ENCODE measurements at regions not wholly inside any gene's neighbourhood (a gene's known extent, or its start where the extent isn't known, plus 50 kb on each side); places are given as distances from the start of the nearest gene placed in this dataset.

- DNase-seq (ENCODE audit: low read depth in 1 of 2, low spot score in 1 of 2) = no peak
- H3K4me3 ChIP-seq (replicated peaks; ENCODE audit: insufficient read depth, low read length) = no peak overlapping the region
- no peak for TF ChIP-seq REST (IDR thresholded peaks at IDR 0.05; ENCODE audit: insufficient replicate concordance, low read depth)
- TF ChIP-seq CTCF (IDR thresholded peaks at IDR 0.05; ENCODE audit: insufficient read depth, low read length) = no peak
- TF ChIP-seq SPI1 (IDR thresholded peaks at IDR 0.05; ENCODE audit: borderline replicate concordance, low read depth) = no peak
- no peak for TF ChIP-seq GABPA (IDR thresholded peaks at IDR 0.05; ENCODE audit: low read depth)
- TF ChIP-seq POLR2AphosphoS5 (IDR thresholded peaks at IDR 0.05; ENCODE audit: low read depth) = no peak
- no peak overlapping the region for H3K27ac ChIP-seq (replicated peaks)
- no peaks in the 10 kb centered on the region for H3K27me3 ChIP-seq (ENCODE audit: insufficient read depth, poor library complexity, severe bottlenecking)
These were observed 136.0 kb upstream of the NPY2R start for GRCh38 chr4:155072417-155072816.

GRCh38 chr4:155073852-155074251, 134.6 kb upstream of the NPY2R start:
- Histone ChIP-seq H3K27me3 (ENCODE audit: insufficient read depth, poor library complexity, severe bottlenecking) (no peaks in the 10 kb centered on the region), H3K27ac (replicated peaks) (no peak overlapping the region), H3K4me3 (replicated peaks; ENCODE audit: insufficient read depth, low read length) (no peak overlapping the region)
- no peak for TF ChIP-seq POLR2AphosphoS5 (IDR thresholded peaks at IDR 0.05; ENCODE audit: low read depth)
- no peak for DNase-seq (ENCODE audit: low read depth in 1 of 2, low spot score in 1 of 2)

DNA sequence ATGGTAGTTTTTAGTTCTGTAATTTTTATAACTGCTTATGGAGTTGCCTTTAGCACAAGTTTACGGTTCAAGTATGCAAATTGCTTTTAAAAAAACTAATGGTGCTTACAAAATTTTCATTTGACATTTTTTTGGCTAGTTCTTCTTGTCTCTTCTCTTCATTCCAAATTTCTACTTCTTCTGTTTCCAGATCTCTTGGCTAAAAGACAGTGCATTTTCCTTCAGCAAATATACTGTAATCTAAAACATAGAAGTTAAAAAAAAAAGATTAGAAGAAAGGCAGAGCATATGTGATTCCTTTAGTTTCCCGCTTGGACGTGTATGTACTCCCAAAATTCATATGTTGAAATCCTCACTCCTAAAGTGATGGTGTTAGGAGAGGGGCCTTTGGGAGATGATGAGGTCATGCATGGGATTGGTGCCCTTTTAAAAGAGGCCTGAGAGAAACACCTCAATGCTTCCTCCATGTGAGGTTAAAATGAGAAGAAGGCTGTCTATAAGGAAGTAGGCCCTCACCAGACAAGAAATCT, 132.1 kb upstream of the NPY2R start:
- no peak for DNase-seq (ENCODE audit: low read depth in 1 of 2, low spot score in 1 of 2)

More for the DNA sequence above, 132.1 kb upstream of the NPY2R start:
- TF ChIP-seq GABPA (IDR thresholded peaks at IDR 0.05; ENCODE audit: low read depth) (no peak), REST (IDR thresholded peaks at IDR 0.05; ENCODE audit: insufficient replicate concordance, low read depth) (no peak), CTCF (IDR thresholded peaks at IDR 0.05; ENCODE audit: insufficient read depth, low read length) (no peak), SPI1 (IDR thresholded peaks at IDR 0.05; ENCODE audit: borderline replicate concordance, low read depth) (no peak), POLR2AphosphoS5 (IDR thresholded peaks at IDR 0.05; ENCODE audit: low read depth) (no peak)
- Histone ChIP-seq H3K4me3 (replicated peaks; ENCODE audit: insufficient read depth, low read length) (no peak overlapping the region), H3K27me3 (ENCODE audit: insufficient read depth, poor library complexity, severe bottlenecking) (no peaks in the 10 kb centered on the region), H3K27ac (replicated peaks) (no peak overlapping the region)
